ENCODE measurements at regions not wholly inside any gene's neighbourhood (a gene's known extent, or its start where the extent isn't known, plus 50 kb on each side); places are given as distances from the start of the nearest gene placed in this dataset.
A peak's percentile ranks its signal among the peaks of the same experiment; 100 is the strongest.

GRCh38 chr6:40678941-40679340 lies 91.8 kb upstream of the LRFN2 start:
- H3K4me3 ChIP-seq (ENCODE audit: low read depth, low read length), result no peak overlapping the region
- no peak for TF ChIP-seq CTCF (conservative IDR thresholded peaks at IDR 0.05; ENCODE audit: low read depth, low read length)
- no peak for DNase-seq (ENCODE audit: low read depth)

- no peak for DNase-seq (ENCODE audit: low read depth)
- TF ChIP-seq CTCF (conservative IDR thresholded peaks at IDR 0.05; ENCODE audit: low read depth, low read length), result no peak
These were observed 87.0 kb upstream of the LRFN2 start for GRCh38 chr6:40674170-40674569.

DNA sequence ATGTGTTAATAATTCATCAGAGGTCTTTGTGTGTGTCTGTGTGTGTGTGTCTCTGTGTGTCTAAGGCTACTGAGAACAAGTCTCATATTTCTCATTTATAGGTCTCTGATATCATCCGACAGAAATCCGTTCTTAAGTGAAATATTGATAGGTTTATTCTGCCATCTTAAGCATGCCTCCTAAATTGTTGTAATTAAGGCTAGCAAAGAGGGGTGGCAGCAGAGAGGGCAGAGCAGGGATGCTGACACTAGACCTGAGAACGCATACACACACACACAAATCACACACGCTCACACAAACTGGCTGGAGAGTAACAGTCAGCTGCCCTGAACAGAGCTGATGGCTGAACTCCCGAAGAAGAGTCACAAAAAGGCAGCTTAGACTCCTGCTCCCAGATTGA lies 84.9 kb upstream of the LRFN2 start:
- H3K4me3 ChIP-seq (ENCODE audit: low read depth, low read length), result no peak overlapping the region
- DNase-seq (ENCODE audit: low read depth), result no peak
- peak; percentile 38 for TF ChIP-seq CTCF (conservative IDR thresholded peaks at IDR 0.05; ENCODE audit: low read depth, low read length)

More at GRCh38 chr6:40674170-40674569, 87.0 kb upstream of the LRFN2 start:
- H3K4me3 ChIP-seq (ENCODE audit: low read depth, low read length), result no peak overlapping the region

- DNase-seq (ENCODE audit: low read depth), result no peak
- no peak overlapping the region for H3K4me3 ChIP-seq (ENCODE audit: low read depth, low read length)
- TF ChIP-seq CTCF (conservative IDR thresholded peaks at IDR 0.05; ENCODE audit: low read depth, low read length), result no peak
These were observed 84.5 kb upstream of the LRFN2 start for GRCh38 chr6:40671694-40672050.

DNA sequence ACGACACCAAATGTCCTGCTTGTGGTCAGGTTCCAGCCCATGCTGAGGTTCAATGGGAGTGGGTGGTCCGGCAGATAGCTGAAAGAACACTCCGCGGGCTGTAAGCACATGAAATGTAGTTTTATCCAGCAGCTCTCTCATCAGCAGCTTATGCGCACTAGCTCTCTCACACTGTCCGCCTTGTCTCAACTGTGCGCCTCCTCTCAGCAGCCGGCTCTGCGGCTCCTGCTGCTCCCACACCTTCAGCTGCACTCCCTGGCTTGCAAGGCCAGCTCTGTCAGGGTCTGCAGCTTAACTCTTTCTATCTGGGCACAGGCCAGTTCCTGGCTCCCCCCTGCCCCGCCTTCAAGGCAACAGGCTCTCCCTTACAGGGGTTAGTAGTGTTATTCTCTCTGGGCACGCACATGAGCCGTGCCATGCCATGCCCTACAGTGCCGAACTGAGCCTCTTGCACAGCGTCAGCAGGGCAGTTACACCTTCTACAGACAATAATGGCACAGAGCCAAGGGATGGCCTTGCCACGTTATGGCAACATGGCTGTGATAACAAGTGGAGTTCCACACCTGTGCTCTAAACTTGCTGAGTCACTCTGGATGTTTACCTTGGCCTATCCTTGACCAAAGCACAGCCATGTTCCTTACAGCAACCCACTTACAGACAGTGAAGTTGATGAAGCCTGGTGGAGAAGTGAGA lies 84.0 kb upstream of the LRFN2 start:
- TF ChIP-seq CTCF (conservative IDR thresholded peaks at IDR 0.05; ENCODE audit: low read depth, low read length), result no peak
- H3K4me3 ChIP-seq (ENCODE audit: low read depth, low read length), result no peak overlapping the region
- no peak for DNase-seq (ENCODE audit: low read depth)

GRCh38 chr6:40669343-40669742 lies 82.2 kb upstream of the LRFN2 start:
- TF ChIP-seq CTCF (conservative IDR thresholded peaks at IDR 0.05; ENCODE audit: low read depth, low read length), result no peak
- H3K4me3 ChIP-seq (ENCODE audit: low read depth, low read length), result no peak overlapping the region
- no peak for DNase-seq (ENCODE audit: low read depth)

- DNase-seq (ENCODE audit: low read depth), result no peak
These were observed 81.0 kb upstream of the LRFN2 start for GRCh38 chr6:40668203-40668602.

More at GRCh38 chr6:40668203-40668602, 81.0 kb upstream of the LRFN2 start:
- no peak for TF ChIP-seq CTCF (conservative IDR thresholded peaks at IDR 0.05; ENCODE audit: low read depth, low read length)
- no peak overlapping the region for H3K4me3 ChIP-seq (ENCODE audit: low read depth, low read length)
